ENCODE measurements at regions not wholly inside any gene's neighbourhood (a gene's known extent, or its start where the extent isn't known, plus 50 kb on each side); places are given as distances from the start of the nearest gene placed in this dataset.

GRCh38 chr7:130902755-130903357 is 168.8 kb upstream of the KLF14 start:
- Mint-ChIP-seq H3K4me3 (no peak overlapping the region), H3K27ac (peak overlapping the region; percentile 87), H3K9me3 (no peaks in the 10 kb centered on the region), H3K4me1 (peaks cover 48 to 75% of the 10 kb centered on the region in 2 donors), H3K27me3 (no peaks in the 10 kb centered on the region), H3K36me3 (peaks cover 40 to 63% of the 10 kb centered on the region in 2 donors)
- no peak for ATAC-seq (replicated peaks)
- no peak for DNase-seq

GRCh38 chr7:130903358-130903974 is 169.5 kb upstream of the KLF14 start:
- Mint-ChIP-seq H3K9me3 (no peaks in the 10 kb centered on the region), H3K4me3 (no peak overlapping the region), H3K27ac (peak overlapping the region; percentile 89), H3K27me3 (no peaks in the 10 kb centered on the region), H3K4me1 (peaks cover 43 to 69% of the 10 kb centered on the region in 2 donors), H3K36me3 (peaks cover 34 to 59% of the 10 kb centered on the region in 2 donors)
- ATAC-seq (replicated peaks), result peak in 1 of 2 donors; percentile 22
- no peak for DNase-seq

GRCh38 chr7:130904031-130904757 is 170.2 kb upstream of the KLF14 start:
- ATAC-seq (replicated peaks) (no peak), DNase-seq (no peak)
- H3K4me3 Mint-ChIP-seq, result peak overlapping the region in 1 of 2 donors; percentile 21
- peaks cover 29 to 58% of the 10 kb centered on the region in 2 donors for H3K36me3 Mint-ChIP-seq
- H3K27me3 Mint-ChIP-seq, result no peaks in the 10 kb centered on the region
- peak overlapping the region; percentile 89 for H3K27ac Mint-ChIP-seq
- H3K4me1 Mint-ChIP-seq, result peaks cover 41 to 68% of the 10 kb centered on the region in 2 donors
- H3K9me3 Mint-ChIP-seq, result no peaks in the 10 kb centered on the region

GRCh38 chr7:130904792-130905191 is 170.8 kb upstream of the KLF14 start:
- no peak for ATAC-seq (replicated peaks)
- Mint-ChIP-seq H3K4me1 (peaks cover 43 to 68% of the 10 kb centered on the region in 2 donors), H3K27me3 (no peaks in the 10 kb centered on the region), H3K27ac (no peak overlapping the region), H3K9me3 (no peaks in the 10 kb centered on the region), H3K4me3 (no peak overlapping the region), H3K36me3 (peaks cover 28 to 58% of the 10 kb centered on the region in 2 donors)
- no peak for DNase-seq

GRCh38 chr7:130906575-130906974 is 172.6 kb upstream of the KLF14 start:
- Mint-ChIP-seq H3K27ac (no peak overlapping the region), H3K9me3 (no peaks in the 10 kb centered on the region), H3K4me3 (no peak overlapping the region), H3K27me3 (no peaks in the 10 kb centered on the region), H3K4me1 (peaks cover 43 to 68% of the 10 kb centered on the region in 2 donors), H3K36me3 (peaks cover 19 to 61% of the 10 kb centered on the region in 2 donors)
- ATAC-seq (replicated peaks) (no peak), DNase-seq (no peak)

GRCh38 chr7:130907439-130907838 is 173.4 kb upstream of the KLF14 start:
- H3K27me3 Mint-ChIP-seq, result no peaks in the 10 kb centered on the region
- no peak for ATAC-seq (replicated peaks)
- H3K9me3 Mint-ChIP-seq, result no peaks in the 10 kb centered on the region
- peaks cover 17 to 60% of the 10 kb centered on the region in 2 donors for H3K36me3 Mint-ChIP-seq
- no peak overlapping the region for H3K27ac Mint-ChIP-seq
- no peak overlapping the region for H3K4me3 Mint-ChIP-seq
- H3K4me1 Mint-ChIP-seq, result peaks cover 43 to 68% of the 10 kb centered on the region in 2 donors
- DNase-seq, result no peak

GRCh38 chr7:130908345-130909160 is 174.5 kb upstream of the KLF14 start:
- Mint-ChIP-seq H3K27ac (peak overlapping the region; percentile 31), H3K4me1 (peaks cover 39 to 70% of the 10 kb centered on the region in 2 donors), H3K9me3 (no peaks in the 10 kb centered on the region)

GRCh38 chr7:130909161-130909836 is 175.3 kb upstream of the KLF14 start:
- H3K9me3 Mint-ChIP-seq, result no peaks in the 10 kb centered on the region
- DNase-seq (no peak), ATAC-seq (replicated peaks) (no peak)
- H3K27ac Mint-ChIP-seq, result peak overlapping the region; percentile 86
- H3K4me1 Mint-ChIP-seq, result peaks cover 39 to 70% of the 10 kb centered on the region in 2 donors
- H3K4me3 Mint-ChIP-seq, result peak overlapping the region in 1 of 2 donors; percentile 57
- H3K27me3 Mint-ChIP-seq, result no peaks in the 10 kb centered on the region
- H3K36me3 Mint-ChIP-seq, result peaks cover 13 to 48% of the 10 kb centered on the region in 2 donors

More at GRCh38 chr7:130908345-130909160, 174.5 kb upstream of the KLF14 start:
- Mint-ChIP-seq H3K27me3 (no peaks in the 10 kb centered on the region), H3K4me3 (no peak overlapping the region), H3K36me3 (peaks cover 15 to 55% of the 10 kb centered on the region in 2 donors)
- no peak for DNase-seq
- ATAC-seq (replicated peaks), result no peak

GRCh38 chr7:130909881-130910672 is 176.1 kb upstream of the KLF14 start:
- peaks cover 9 to 45% of the 10 kb centered on the region in 2 donors for H3K36me3 Mint-ChIP-seq
- peaks cover 38 to 73% of the 10 kb centered on the region in 2 donors for H3K4me1 Mint-ChIP-seq
- H3K9me3 Mint-ChIP-seq, result no peaks in the 10 kb centered on the region
- ATAC-seq (replicated peaks), result no peak
- no peak for DNase-seq
- peak overlapping the region; percentile 36 to 57 for H3K4me3 Mint-ChIP-seq
- no peaks in the 10 kb centered on the region for H3K27me3 Mint-ChIP-seq
- peak overlapping the region; percentile 86 for H3K27ac Mint-ChIP-seq

- ATAC-seq (replicated peaks), result no peak
- no peaks in the 10 kb centered on the region for H3K27me3 Mint-ChIP-seq
Measured at GRCh38 chr7:130910949-130911944, 177.2 kb upstream of the KLF14 start.

GRCh38 chr7:130912082-130912861 is 178.3 kb upstream of the KLF14 start:
- Mint-ChIP-seq H3K27me3 (no peaks in the 10 kb centered on the region), H3K4me1 (peaks cover 55 to 79% of the 10 kb centered on the region in 2 donors), H3K4me3 (peak overlapping the region; percentile 84), H3K27ac (peak overlapping the region; percentile 93), H3K9me3 (no peaks in the 10 kb centered on the region), H3K36me3 (peaks cover 18 to 60% of the 10 kb centered on the region in 2 donors)
- DNase-seq (no peak), ATAC-seq (replicated peaks) (no peak)

More at GRCh38 chr7:130910949-130911944, 177.2 kb upstream of the KLF14 start:
- no peak for DNase-seq
- Mint-ChIP-seq H3K4me3 (peak overlapping the region; percentile 84), H3K4me1 (peaks cover 49 to 74% of the 10 kb centered on the region in 2 donors), H3K27ac (peak overlapping the region; percentile 93), H3K36me3 (peaks cover 15 to 55% of the 10 kb centered on the region in 2 donors), H3K9me3 (no peaks in the 10 kb centered on the region)

Data from stimulated activated naive B cell treated with anti-CD40 and anti-IgM and Interleukin-4, amounts not matched to agents 10 μg/mL and 1 μg/mL and 100 μg/mL, for 72 hours (primary cell).